Keratinocyte (primary cell): ENCODE measurements at regions not wholly inside any gene's neighbourhood (a gene's known extent, or its start where the extent isn't known, plus 50 kb on each side); places are given as distances from the start of the nearest gene placed in this dataset.

ENCODE experiments used
- DNase-seq: peaks from one replicate; pipeline ENCODE4 v3.0.0-alpha.2; 2011; ENCODE audit warnings: low read depth, missing footprints, low spot score
- FAIRE-seq: peaks from 2 replicates; lab custom pipeline; 2011; peaks lifted over from hg19 to GRCh38; lab: Jason Lieb, UNC
- H2AFZ ChIP-seq: 2 replicates; pipeline ENCODE4 v1.6.0; 2012; ENCODE audit warnings: low read length, control low read depth, inconsistent platforms; ENCODE audit not compliant: control insufficient read depth
- H3K27ac ChIP-seq: 2 replicates; pipeline ENCODE4 v1.5.1; 2011; ENCODE audit warnings: low read length; ENCODE audit not compliant: control insufficient read depth, insufficient read depth
- H3K27me3 ChIP-seq: 3 replicates; pipeline ENCODE4 v1.6.0; 2011; ENCODE audit warnings: low read length; ENCODE audit not compliant: control insufficient read depth, insufficient read depth; ENCODE audit errors: extremely low read depth
- H3K36me3 ChIP-seq, 2 experiments: 2 replicates in 1 of 2; 3 replicates in 1 of 2; pipeline ENCODE4 v1.5.1; 2011; ENCODE audit warnings: low read length in 2 of 2, mild to moderate bottlenecking in 1 of 2; ENCODE audit not compliant: control insufficient read depth in 2 of 2, insufficient read depth in 2 of 2; ENCODE audit errors: extremely low read depth in 1 of 2
- H3K4me1 ChIP-seq: 3 replicates; pipeline ENCODE4 v1.5.1; 2011; ENCODE audit warnings: low read length; ENCODE audit not compliant: control insufficient read depth, insufficient read depth; ENCODE audit errors: extremely low read depth
- H3K4me2 ChIP-seq: 3 replicates; pipeline ENCODE4 v1.6.0; 2011; ENCODE audit warnings: low read depth, low read length; ENCODE audit not compliant: control insufficient read depth, insufficient read depth; ENCODE audit errors: extremely low read depth
- H3K4me3 ChIP-seq, 3 experiments: fragments of 200-600 bp in 1 of 3; sonication (generic) in 1 of 3; 2 replicates in 2 of 3; 3 replicates in 1 of 3; pipeline ENCODE4 v1.5.1; 2011 to 2016; ENCODE audit warnings: low read length in 3 of 3, mild to moderate bottlenecking in 3 of 3, control low read depth in 2 of 3, inconsistent platforms in 1 of 3, low read depth in 1 of 3, mixed read lengths in 1 of 3, mixed run types in 1 of 3, moderate library complexity in 1 of 3; ENCODE audit not compliant: control insufficient read depth in 2 of 3, insufficient read depth in 2 of 3; ENCODE audit errors: extremely low read depth in 1 of 3
- H3K79me2 ChIP-seq: 2 replicates; pipeline ENCODE4 v1.6.0; 2012; ENCODE audit warnings: low read length; ENCODE audit not compliant: control insufficient read depth, insufficient read depth
- H3K9ac ChIP-seq: 3 replicates; pipeline ENCODE4 v1.6.0; 2011; ENCODE audit warnings: low read length; ENCODE audit not compliant: control insufficient read depth, insufficient read depth; ENCODE audit errors: extremely low read depth
- H3K9me1 ChIP-seq: 3 replicates; pipeline ENCODE4 v1.6.0; 2011; ENCODE audit warnings: low read length; ENCODE audit not compliant: control insufficient read depth, insufficient read depth; ENCODE audit errors: extremely low read depth
- H3K9me3 ChIP-seq: 2 replicates; pipeline ENCODE4 v1.5.1; 2012; ENCODE audit warnings: low read depth, low read length; ENCODE audit not compliant: control insufficient read depth
- H4K20me1 ChIP-seq: 3 replicates; pipeline ENCODE4 v1.6.0; 2011; ENCODE audit warnings: low read length; ENCODE audit not compliant: control insufficient read depth, insufficient read depth; ENCODE audit errors: extremely low read depth
- EZH2 ChIP-seq: IDR thresholded peaks from one replicate; pipeline ENCODE4 v1.6.1; 2012; ENCODE audit warnings: inconsistent platforms, mild to moderate bottlenecking, low read length, moderate library complexity
- dilution Hi-C: fragments of 300-500 bp; cut with MboI; formaldehyde crosslinking; loops from one replicate; pipeline ENCODE4 v1.7.0; 2020; ENCODE audit warnings: low sequenced_read_pairs; ENCODE audit not compliant: extremely low pct_ligation_motif_present
- TF ChIP-seq, protein P1 (sequence below), 3 experiments: IDR thresholded peaks in 1 of 3; conservative IDR thresholded peaks in 1 of 3; optimal IDR thresholded peaks in 1 of 3; 2 replicates in 2 of 3; 3 replicates in 1 of 3; pipeline versions ENCODE3 to v1.5.1; 2011; ENCODE audit warnings: low read length in 3 of 3, mild to moderate bottlenecking in 3 of 3, moderate library complexity in 2 of 3, control low read depth in 1 of 3, inconsistent platforms in 1 of 3; ENCODE audit not compliant: insufficient read depth in 2 of 3; ENCODE audit errors: extremely low read depth in 1 of 3

DNA sequence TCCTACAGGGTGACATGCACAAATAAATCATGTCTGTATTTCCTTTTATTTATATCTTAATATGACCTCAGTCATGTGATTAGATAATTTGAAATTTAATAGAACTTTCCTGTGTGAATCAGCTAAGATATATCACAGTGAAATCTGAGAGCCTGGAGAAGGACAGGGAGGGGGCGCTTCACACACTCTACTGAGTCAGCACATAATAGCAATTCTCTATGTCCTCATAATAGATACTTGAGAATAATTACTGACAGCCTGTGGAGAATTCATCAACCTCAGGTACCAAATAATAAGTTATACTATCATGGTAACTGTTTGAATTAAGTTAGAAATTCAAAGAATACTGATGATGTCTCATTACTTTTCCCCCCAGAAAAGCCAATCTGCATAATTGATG, 98.0 kb upstream of the SLC10A2 start:
- Histone ChIP-seq H3K9me3 (no peaks in the 10 kb centered on the region), H3K27me3 (no peaks in the 10 kb centered on the region), H3K36me3 (no peaks in the 10 kb centered on the region), H3K4me1 (peaks cover 3% of the 10 kb centered on the region), H3K9me1 (no peaks in the 10 kb centered on the region), H2AFZ (no peak overlapping the region), H3K4me2 (no peak overlapping the region), H3K9ac (no peak overlapping the region), H3K4me3 (no peak overlapping the region), H4K20me1 (no peaks in the 10 kb centered on the region), H3K27ac (no peak overlapping the region), H3K79me2 (no peaks in the 10 kb centered on the region)
- FAIRE-seq (no peak), DNase-seq (no peak)
- dilution Hi-C loops = no loop called here
- TF ChIP-seq, protein P1, sequence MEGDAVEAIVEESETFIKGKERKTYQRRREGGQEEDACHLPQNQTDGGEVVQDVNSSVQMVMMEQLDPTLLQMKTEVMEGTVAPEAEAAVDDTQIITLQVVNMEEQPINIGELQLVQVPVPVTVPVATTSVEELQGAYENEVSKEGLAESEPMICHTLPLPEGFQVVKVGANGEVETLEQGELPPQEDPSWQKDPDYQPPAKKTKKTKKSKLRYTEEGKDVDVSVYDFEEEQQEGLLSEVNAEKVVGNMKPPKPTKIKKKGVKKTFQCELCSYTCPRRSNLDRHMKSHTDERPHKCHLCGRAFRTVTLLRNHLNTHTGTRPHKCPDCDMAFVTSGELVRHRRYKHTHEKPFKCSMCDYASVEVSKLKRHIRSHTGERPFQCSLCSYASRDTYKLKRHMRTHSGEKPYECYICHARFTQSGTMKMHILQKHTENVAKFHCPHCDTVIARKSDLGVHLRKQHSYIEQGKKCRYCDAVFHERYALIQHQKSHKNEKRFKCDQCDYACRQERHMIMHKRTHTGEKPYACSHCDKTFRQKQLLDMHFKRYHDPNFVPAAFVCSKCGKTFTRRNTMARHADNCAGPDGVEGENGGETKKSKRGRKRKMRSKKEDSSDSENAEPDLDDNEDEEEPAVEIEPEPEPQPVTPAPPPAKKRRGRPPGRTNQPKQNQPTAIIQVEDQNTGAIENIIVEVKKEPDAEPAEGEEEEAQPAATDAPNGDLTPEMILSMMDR (optimal IDR thresholded peaks at IDR 0.05 in 1 of 3, IDR thresholded peaks at IDR 0.05 in 1 of 3, conservative IDR thresholded peaks at IDR 0.05 in 1 of 3; ENCODE audit: extremely low read depth in 1 of 3, insufficient read depth in 2 of 3, low read length in 3 of 3) = no peak
- TF ChIP-seq EZH2 = no peak

DNA sequence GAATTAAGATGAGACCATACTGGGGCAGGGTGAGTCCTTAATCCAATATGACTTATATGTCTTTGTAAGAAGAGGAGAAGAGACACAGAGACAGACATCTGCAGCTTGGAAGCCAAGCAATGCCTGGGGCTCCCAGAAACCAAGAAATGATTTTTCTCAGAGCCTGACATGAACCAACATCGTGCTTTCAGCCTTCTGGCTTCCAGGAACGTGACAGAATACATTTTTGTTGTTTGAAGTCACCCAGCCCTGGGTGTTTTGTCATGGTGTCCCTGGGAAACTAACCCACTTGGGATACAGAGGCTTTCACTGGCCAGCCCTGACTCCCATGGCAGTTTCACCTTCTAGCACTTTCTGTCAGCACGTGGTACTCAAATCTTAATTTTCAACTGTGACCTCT, 95.3 kb upstream of the SLC10A2 start:
- peaks cover 14% of the 10 kb centered on the region for H3K4me1 ChIP-seq
- dilution Hi-C loops = no loop called here
- FAIRE-seq (no peak), DNase-seq (no peak)
- H3K9me3 ChIP-seq = no peaks in the 10 kb centered on the region
- H3K36me3 ChIP-seq = no peaks in the 10 kb centered on the region
- H3K4me2 ChIP-seq = no peak overlapping the region
- no peaks in the 10 kb centered on the region for H3K79me2 ChIP-seq
- peak overlapping the region; percentile 14 for H2AFZ ChIP-seq
- no peak overlapping the region for H3K4me3 ChIP-seq
- no peaks in the 10 kb centered on the region for H3K9me1 ChIP-seq
- H4K20me1 ChIP-seq = no peaks in the 10 kb centered on the region
- no peak overlapping the region for H3K9ac ChIP-seq
- H3K27me3 ChIP-seq = no peaks in the 10 kb centered on the region
- TF ChIP-seq, protein P1 (optimal IDR thresholded peaks at IDR 0.05 in 1 of 3, IDR thresholded peaks at IDR 0.05 in 1 of 3, conservative IDR thresholded peaks at IDR 0.05 in 1 of 3; ENCODE audit: extremely low read depth in 1 of 3, insufficient read depth in 2 of 3, low read length in 3 of 3) = no peak
- TF ChIP-seq EZH2 = no peak
- H3K27ac ChIP-seq = no peak overlapping the region
